HG03097 (cell line): ENCODE measurements at regions not wholly inside any gene's neighbourhood (a gene's known extent, or its start where the extent isn't known, plus 50 kb on each side); places are given as distances from the start of the nearest gene placed in this dataset.
"Not testable (repeated sequence)": the region's sequence is repeated elsewhere in the genome, so short reads cannot be mapped to it uniquely, and the experiment has no call there.

Experiments used
- ATAC-seq: cut with Tn5 transposase; IDR thresholded peaks from one replicate; pipeline ENCODE4 v1.9.1; 2021; ENCODE audit not compliant: unreplicated experiment, low FRiP score

DNA sequence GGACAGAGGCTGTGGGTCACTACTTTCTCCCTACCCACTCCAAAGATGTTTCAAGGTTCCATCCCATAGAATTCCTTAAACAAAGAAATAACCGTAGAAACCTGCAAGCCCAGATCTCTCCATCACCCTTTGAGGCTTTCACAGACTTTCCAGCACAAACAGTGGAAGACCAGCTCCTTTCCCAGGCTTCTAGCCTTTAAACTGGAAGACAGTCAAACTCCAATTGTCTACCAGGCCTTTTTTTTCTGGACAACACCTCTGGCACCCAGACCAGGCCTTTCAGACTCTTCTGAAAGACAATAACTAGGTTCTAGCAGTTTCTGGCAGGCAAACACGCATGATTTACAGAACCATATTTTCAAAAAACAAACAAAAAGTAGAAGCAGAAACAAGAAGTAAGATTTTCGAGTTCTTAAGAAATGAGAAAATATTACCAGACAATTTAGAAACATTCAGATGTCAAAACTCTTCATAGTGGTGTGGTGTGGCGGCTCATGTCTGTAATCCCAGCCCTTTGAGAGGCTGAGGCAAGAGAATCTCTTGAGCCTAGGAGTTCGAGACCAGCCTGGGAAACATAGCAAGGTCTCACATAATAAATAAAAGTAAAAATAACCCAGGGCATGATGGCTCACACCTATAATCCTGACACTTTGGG is 73.0 kb upstream of the EPCAM start:
- ATAC-seq, result no peak

DNA sequence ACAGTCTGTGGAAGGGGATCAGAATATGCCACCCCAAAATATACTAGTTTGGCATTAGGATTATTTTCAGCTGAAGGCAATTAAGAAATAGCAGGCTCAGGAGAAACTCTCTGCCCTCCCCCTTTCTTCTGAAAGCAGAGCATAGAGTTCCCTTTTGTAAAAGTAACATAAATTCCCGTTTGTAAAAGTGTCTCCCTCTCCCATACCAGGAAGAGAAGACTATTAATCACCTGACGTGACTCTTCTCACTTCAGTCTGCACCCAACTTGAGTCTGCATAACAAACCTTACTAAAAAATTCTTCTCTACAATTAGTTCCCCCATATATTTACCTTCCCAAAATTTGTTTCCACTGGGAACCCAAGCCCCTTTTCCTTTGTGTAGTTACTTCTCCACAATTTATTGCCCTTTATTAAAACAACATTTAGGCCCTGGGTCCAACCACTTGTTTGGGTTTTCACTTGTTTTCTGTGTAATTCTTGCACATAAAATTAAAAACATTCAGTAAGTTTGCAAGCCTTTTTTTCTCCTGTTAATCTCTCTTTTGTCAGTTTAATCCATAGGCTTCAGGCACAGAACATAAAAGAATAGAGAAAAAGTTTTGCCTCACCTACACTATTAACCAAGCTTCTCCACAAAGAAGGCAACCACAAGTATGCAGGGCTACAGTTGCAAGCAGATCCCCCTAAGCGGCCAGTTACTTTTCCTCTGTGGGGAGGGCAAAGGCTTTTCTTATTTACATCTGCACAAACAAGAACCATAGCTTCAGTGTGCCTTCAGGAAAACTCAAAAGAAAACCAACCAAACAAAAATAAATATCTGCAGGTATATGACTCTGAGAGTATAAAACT is 73.8 kb upstream of the EPCAM start:
- no peak for ATAC-seq

DNA sequence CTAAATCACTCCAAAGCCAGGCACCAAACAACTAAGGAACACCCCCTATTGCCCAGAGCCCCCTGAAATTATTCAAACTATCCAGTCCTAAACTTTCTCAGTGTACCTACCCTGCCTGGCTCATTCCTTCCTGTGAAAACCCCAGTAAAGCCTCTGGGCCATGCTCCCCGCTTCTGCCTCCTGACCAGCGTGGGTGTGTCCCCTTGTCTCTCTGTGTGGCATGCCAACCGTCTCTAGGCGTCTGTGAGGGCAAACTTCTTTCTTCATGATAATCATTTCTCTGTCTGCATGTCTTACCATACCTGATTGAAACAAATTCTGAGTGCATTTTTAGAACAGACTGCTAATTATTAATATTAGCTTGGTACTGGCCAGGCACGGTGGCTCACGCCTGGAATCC is 75.1 kb upstream of the EPCAM start:
- ATAC-seq, result no peak

DNA sequence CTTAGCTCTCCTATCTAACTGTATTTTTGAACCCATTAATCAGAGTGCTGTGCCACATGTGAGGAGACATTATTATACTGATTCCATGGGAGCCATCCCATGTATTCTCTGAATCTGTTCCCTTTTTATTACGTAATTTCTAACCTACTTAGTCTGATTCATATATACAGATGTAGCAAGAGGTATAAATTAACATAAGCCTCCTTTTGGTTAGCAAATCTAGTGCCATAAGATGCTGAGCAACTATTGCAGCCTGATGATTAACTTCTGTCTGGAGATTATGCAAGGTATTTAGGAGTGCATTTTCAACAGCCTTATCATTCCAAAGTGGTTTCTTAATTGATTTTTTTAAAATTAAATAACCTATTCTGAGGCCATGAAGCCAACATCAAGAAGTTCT is 80.2 kb upstream of the EPCAM start:
- ATAC-seq, result no peak

DNA sequence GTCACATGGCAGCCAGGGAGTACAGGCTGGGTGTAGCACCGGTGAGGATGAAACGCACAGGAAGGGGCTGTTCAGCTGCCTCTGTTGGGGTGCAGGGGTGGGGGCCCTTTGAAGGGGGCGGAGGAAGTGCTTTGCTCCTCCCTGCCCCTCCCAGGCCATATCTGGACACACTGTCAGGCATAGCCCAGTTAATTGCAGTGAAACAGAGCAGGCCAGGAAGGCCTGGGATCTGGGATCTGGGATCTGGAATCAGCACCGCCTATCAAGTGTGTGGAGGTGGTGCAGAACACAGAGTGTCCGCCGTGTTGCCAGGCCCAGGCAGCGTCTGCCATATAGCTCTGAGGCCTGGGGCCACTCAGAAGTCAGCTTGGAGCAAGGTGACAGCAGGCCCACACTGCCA is 85.5 kb upstream of the EPCAM start:
- ATAC-seq, result no peak

DNA sequence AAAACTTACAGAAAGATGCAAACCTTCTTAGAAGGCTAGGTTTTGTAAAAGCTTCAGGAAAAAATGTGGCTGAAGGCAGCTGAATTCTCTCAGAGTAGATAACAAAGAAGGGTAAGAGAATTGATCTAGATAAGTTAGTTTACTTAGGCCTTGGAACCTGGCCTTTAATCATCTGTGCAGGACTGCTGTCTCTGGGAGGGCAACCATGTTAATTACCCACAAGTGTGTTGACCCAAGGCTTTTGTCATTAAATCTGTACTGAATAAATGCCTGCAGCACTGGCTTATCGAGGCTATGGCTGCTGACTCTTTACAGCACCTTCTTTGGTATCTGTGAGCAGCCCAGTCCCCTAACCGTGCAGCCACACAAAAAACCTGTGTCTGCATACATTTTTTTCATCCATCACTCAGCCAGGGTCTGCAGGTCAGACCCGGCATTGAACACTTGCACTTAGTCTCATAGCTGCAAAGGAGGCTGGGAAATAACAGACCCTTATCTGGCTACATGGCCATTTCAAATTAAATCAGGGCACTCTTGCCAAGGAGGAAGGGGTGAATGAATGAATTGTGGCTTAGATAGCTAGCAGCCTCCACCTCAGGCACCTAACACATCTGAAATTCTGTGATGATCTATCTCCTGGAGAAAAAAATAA is 86.4 kb upstream of the EPCAM start:
- no peak for ATAC-seq

DNA sequence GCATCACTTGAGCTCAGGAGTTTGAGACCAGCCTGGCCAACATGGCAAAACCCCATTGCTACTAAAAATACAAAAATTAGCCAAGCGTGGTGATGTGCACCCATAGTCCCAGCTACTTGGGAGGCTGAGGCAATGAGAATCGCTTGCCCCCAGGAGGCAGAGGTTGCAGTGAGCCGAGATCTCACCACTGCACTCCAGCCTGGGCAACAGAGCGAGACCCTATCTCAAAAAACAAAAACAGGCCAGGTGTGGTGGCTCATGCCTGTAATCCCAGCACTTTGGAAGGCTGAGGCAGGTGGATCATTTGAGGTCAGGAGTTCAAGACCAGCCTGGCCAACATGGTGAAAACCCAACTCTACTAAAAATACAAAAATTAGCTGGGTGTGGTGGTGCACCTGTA is 89.6 kb upstream of the EPCAM start:
- ATAC-seq, result not testable (repeated sequence)

DNA sequence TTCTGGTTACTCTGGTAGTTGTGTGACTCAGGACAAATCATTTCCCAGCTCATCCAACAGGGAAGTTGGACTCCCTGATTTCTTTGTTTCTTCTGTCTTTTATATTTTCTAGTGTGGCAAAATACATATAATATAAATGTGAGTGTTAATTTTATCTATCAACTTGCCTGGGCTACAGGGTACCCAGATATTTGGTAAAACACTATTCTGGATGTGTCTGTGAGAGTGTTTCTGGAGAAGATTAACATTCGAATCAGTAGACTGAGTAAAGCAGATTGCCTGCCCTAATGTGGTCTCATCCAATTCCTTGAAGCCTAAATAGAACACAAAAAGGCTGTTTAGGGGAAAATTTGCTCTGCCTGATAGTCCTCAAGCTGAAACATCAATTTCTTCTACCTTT is 91.1 kb upstream of the EPCAM start:
- no peak for ATAC-seq

DNA sequence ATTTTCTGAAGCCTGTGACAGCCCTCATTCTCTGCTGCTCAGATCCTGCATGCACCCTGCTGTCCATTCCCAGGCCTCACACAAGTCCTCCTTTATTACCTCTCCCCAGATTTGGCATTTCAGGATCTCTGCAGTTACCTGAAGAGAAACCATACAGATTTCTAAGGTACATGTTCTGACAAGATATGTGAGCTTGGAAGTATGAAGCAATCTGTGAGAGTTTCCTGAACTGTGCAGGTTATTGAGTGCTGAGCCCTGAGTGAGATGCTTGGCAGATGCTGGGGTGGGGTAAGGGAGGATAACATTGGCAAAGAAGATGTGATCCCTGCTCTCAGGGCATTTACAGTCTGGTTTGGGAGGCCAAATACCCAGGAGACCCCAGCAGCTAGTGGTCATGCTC is 91.9 kb upstream of the EPCAM start:
- no peak for ATAC-seq

DNA sequence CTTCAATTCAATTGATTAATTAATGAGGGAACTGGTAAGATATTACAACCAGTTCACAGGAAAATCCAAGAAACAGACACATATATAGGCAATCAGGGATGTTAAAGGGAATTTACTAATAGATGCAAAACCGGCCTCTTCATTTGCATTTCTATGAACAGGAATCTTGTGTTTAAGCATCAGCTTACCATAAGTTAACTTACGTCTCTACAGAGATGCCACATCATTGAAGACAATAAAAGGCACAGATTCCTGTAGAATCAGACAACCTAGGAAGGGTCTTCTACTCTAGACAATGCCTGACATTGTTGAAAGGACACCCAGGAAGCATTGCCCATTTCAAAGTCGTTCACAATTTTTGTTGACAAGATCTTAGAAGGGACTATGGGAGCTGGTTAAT is 93.0 kb upstream of the EPCAM start:
- no peak for ATAC-seq

DNA sequence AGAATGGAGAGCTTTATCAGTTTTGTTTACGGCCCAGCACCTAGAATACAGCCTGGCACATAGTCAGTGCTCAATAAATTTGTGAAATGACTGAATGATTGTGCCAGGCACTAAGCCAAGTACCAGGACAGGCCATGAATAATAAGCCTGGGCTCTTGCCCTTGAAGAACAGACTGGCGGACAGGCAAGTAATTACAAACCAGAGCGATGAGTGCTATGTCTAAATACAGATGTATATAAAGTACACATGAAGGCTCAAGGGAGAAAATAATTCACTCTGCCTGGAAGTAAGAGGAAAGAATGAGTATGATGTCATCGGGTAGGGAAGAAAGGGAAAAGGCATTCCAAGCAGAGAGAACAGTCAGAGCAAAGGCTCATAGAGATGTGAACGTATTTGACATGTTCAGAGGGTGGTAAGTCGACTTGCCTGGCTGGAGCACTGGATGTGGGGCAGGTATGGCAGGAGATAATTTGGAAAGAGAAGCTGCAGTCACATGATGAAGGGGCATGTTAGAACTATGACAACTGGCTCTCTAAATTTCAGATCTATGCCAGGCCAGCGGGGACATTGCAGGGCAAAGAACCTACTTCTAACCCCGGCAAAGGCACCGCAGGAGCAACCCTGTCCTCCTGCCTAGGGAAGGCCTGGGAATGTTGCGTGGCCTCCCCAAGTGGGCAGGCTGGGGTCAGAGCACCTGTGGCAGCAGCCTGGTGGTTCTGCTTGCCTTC is 94.9 kb upstream of the EPCAM start:
- ATAC-seq, result no peak

DNA sequence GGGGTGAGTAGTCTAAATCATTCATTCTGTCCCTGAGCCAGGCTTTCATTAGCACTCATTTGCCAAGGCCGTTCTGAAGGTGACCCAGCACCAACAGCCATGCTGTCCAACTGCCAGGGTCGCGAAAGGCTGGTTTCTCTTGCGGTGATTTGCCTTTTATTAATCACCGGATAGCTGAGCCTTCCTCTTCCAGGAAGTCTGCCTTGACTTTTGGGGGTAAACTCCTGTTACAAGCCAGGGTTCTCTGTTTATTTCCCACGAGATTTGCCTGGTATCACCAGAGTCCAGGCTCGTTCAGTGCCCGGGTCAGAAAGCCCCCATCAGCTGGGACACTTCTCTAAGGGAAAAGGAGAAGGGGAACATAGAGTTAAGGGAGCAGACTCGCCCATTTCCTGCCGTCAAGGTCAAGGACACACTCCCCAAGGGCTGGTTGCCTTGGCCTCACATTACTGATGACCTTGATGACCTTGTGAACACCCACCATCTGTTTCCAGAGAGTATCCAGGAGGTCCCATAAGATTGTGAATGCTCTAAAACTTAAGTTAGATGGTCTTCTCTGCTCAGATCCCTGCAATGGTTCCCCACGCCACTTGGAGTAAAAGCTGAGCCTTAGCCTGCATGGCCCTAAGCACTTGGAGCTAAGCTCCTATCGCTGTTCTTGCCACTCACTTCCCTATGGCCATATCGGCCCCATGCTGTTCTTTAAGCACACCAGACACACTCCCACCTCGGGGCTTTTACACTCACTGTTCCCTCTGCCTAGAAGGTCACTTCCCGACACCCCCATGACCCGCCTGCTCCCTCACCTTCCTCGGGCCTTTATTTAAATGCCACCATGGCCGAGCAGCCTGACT is 96.0 kb upstream of the EPCAM start:
- no peak for ATAC-seq

DNA sequence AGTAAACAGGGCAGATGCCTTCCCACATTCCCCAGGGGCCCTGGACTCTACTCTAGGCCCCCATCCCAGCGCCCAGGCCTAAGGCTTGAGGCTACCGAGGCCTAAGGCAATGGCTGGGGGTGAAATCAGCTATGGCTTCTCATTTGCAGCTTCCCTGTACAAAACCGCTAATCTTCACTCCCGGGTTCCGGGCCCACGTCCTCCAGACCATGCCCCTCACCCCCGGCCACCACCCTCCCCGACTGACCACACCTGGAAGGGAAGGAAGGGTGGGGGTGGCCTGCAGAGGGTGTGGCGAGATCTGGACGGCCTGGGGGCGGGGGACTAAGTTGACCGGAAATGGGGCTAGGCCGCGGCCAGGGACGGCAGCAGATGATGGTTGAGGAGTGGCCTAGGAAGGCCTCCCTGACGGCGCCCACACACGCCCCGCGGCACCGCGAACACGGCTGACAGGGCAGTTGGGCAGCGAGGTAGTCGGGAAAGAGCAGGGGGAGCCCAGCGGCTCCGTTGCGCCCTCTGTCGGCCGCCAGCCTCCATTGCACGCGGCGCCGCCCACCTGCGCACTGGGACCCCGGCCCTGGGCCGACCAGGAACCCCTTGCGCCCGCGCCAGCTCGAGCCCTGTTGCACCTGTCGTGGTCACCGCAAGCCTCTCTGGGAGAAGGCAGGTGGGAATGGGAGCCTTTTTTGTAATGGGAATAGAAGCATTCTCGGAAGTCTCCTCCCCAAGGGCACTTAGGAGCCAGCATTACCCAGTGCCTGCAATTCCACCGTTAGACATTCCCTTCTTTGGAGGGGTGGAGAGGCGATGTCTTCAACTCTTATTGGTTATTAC is 95.9 kb upstream of the CALM2 start:
- ATAC-seq, result no peak

DNA sequence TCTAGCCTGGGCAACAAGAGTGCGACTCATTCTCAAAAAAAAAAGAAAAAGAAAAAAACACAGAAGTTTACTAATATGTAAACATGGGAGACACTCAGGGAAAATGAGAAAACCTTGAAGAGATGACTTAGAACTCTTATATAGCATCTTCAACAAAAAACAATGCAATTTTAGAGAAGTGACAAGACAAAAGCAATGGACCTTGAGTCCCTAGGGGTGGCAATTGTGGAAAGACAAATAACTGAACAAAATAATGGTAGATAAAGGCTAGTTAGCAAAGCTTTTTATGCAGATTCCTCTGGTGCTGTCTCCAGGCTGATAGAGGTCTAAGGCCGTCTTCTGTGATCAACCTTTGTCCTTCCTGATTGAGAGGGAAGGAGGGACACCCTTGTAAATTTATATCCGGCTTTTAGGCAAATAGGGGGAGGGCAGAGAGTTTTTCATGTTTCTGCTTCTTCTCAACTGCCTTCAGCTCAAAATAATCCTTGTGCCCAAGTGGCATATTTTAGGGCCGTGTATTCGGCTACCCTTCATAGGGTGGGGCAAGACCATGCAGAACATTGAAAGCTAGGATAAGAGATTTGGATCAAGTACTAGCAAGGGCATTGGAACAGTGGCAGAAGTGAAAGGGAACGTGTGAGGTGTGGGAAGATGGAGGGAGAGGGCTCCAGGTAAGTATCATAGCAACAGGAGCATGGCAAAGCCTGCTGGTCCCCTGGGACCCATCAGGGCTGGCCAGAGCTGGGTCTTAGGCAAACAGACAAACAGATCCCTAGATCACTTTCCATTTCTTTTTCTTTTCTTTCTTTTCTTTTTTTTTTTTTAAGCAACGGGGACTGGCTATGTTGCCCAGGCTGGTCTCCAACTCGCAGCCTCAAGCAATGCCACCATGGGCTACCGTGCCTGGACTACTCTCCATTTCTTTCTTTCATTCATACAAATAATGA is 95.0 kb upstream of the CALM2 start:
- ATAC-seq, result no peak

DNA sequence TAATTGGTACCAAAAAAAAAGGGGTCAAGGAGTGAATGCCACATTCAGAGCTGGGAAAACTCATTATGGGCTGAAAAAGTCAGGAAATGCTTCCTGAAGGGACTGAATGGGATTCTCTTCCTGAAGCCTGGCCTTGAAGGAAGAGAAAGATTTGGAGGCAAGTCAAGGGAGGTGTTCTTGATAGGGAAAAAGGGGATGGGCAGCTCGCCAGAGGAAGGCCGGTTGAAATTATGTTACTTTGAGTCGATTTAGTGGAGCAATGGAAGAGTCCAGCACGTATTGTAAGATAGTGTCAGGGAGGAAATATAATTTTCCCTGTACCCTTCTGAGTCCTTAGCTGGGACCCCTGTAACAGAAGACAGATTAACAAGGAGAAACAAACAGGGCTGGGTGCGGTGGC is 94.1 kb upstream of the CALM2 start:
- ATAC-seq, result no peak

DNA sequence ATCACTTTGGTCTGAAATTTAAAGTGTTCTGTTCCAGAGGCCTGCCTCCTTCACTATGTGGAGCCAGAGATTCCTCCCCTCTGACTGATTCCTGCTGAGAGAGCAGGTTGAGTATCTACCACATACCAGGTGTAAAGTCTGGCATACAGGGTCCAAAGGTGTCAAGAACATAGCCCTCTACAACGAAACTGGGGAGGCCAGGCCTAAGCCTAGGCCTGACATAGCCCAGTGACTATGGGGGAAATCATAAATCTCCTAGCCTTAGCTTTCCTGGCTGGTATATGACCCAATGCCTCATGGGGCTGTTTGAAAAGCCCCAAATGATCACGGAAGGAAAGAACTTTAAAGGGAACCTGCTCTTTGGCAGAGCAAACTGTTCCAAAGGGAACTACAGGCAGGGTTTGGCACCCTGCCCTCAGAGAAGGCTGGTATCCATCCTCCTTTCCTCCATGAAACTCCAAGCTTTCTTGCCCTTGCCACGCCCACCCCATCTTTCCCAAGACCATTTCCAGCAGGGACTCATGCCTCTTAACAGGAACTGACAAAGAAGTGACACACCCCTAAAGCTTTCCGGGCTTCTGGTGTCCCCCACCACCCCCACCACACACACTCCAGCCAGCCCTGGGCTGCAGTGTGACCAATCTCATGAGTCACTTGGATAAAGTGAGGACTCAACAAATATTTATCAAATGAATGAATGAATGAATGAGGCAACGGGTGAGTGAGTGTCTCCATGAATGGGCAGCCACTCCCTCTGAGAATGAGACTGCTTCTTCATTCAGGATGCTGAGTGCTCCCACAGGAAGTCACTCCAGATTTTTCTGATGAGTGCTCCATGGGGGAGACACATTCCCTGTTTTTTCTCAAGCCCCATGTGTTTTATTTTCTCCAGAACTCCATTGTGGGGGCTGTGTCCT is 93.3 kb upstream of the CALM2 start:
- no peak for ATAC-seq

DNA sequence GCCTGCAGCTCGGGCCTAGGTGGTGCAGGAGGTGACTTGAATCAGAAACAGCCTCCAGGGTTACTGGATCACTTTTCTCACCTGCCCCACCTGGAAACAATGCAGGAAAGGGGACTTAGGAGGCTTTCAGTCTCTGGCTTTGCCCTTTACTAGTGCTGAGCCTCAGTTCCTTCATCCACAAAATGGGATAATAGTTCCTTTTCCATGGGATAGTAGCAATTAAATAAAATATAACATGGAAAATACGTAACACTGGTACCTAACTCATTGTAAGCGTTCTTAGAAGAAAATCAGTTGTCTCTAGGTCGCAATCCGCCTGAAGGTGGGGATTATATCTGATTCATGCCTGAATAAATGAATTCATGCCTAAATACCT is 91.4 kb upstream of the CALM2 start:
- no peak for ATAC-seq
